HCT116 (cell line): ENCODE measurements at regions not wholly inside any gene's neighbourhood (a gene's known extent, or its start where the extent isn't known, plus 50 kb on each side); places are given as distances from the start of the nearest gene placed in this dataset.

Experiments
- ATAC-seq: fragments of 200-7000 bp; cut with Tn5 transposase; 2 replicates; pipeline ENCODE4 v1.9.1; 2020; ENCODE audit warnings: mild to moderate bottlenecking, moderate library complexity
- BruUV-seq: library from RNA; stranded (reverse); fragments of 400-500 nt; replicated peaks from 2 replicates; lab custom pipeline; 2021; lab: Mats Ljungman, UMichigan
- CTCF ChIA-PET: fragments of 300-600 bp; sonication (Branson Sonifier 250); formaldehyde crosslinking; loops from one replicate; lab custom pipeline; 2021; ENCODE audit warnings: antibody characterized with exemption; lab: Charles Lee
- POLR2A ChIA-PET: fragments of 300-600, 350-600 bp; sonication (Branson Sonifier 250); formaldehyde crosslinking; loops from one replicate; lab custom pipeline; 2021; ENCODE audit warnings: antibody characterized with exemption; lab: Charles Lee
- RAD21 ChIA-PET, 2 experiments: fragments of 300-600 bp; sonication (Branson Sonifier 250); formaldehyde crosslinking; loops; one replicate each; lab custom pipeline; 2023; ENCODE audit warnings: low total read pairs in 2 of 2; ENCODE audit not compliant: uncharacterized antibody in 2 of 2, unreplicated experiment in 2 of 2, low non-redundant PET in 1 of 2; lab: Charles Lee
- DNase-seq: peaks from one replicate; pipeline ENCODE4 v3.0.0-alpha.2; 2010; ENCODE audit warnings: low read depth, low spot score
- H2AFZ ChIP-seq: fragments of 200-600 bp; shearing (Covaris generic), sonication (generic); 2 replicates; pipeline ENCODE4 v1.6.1; 2017; ENCODE audit warnings: low read depth, mixed run types, mixed read lengths, antibody characterized with exemption, low read length; ENCODE audit not compliant: poor library complexity, severe bottlenecking
- H3K27ac ChIP-seq: 2 replicates; pipeline ENCODE4 v1.5.1; 2012; ENCODE audit warnings: low read depth, low read length
- H3K27me3 ChIP-seq: fragments of 200-600 bp; sonication (generic); 2 replicates; pipeline ENCODE4 v1.6.1; 2016; ENCODE audit warnings: mixed run types, low read length, mixed read lengths; ENCODE audit not compliant: insufficient read depth
- H3K36me3 ChIP-seq, 2 experiments: fragments of 200-500 bp in 1 of 2; fragments of 200-600 bp in 1 of 2; sonication (Bioruptor generic) in 1 of 2; sonication (generic) in 1 of 2; 2 replicates each; pipeline versions ENCODE4 v1.5.1 to v1.6.1; 2014 to 2016; ENCODE audit warnings: low read length in 2 of 2, inconsistent platforms in 1 of 2, mixed read lengths in 1 of 2, mixed run types in 1 of 2; ENCODE audit not compliant: insufficient read depth in 2 of 2, control insufficient read depth in 1 of 2
- H3K4me1 ChIP-seq, 2 experiments: fragments of 200-600 bp in 1 of 2; sonication (generic) in 1 of 2; 2 replicates each; pipeline versions ENCODE4 v1.5.1 to v1.6.1; 2012 to 2017; ENCODE audit warnings: low read length in 2 of 2, inconsistent platforms in 1 of 2, mild to moderate bottlenecking in 1 of 2, mixed read lengths in 1 of 2, mixed run types in 1 of 2, moderate library complexity in 1 of 2; ENCODE audit not compliant: insufficient read depth in 2 of 2, control insufficient read depth in 1 of 2
- H3K4me2 ChIP-seq: fragments of 200-600 bp; sonication (generic); 2 replicates; pipeline ENCODE4 v1.6.1; 2017; ENCODE audit warnings: mixed run types, low read length, mixed read lengths
- H3K4me3 ChIP-seq, 2 experiments: fragments of 200-600 bp in 1 of 2; sonication (generic) in 1 of 2; replicated peaks in 1 of 2; 2 replicates each; pipeline ENCODE4 v1.5.1; 2011 to 2016; ENCODE audit warnings: low read length in 2 of 2, control low read depth in 1 of 2, low read depth in 1 of 2, mild to moderate bottlenecking in 1 of 2, mixed read lengths in 1 of 2, mixed run types in 1 of 2
- H3K79me2 ChIP-seq: fragments of 200-600 bp; sonication (generic); 2 replicates; pipeline ENCODE4 v1.6.1; 2017; ENCODE audit warnings: mild to moderate bottlenecking, mixed run types, low read length, moderate library complexity, mixed read lengths; ENCODE audit not compliant: insufficient read depth
- H3K9ac ChIP-seq: fragments of 200-600 bp; sonication (generic); 2 replicates; pipeline ENCODE4 v1.6.1; 2016; ENCODE audit warnings: low read length, mixed read lengths
- H3K9me2 ChIP-seq: fragments of 200-600 bp; sonication (generic), shearing (Covaris generic); 2 replicates; pipeline ENCODE4 v1.6.1; 2017; ENCODE audit warnings: mixed run types, mild to moderate bottlenecking, moderate library complexity; ENCODE audit not compliant: insufficient read depth
- H3K9me3 ChIP-seq, 2 experiments: fragments of 200-500 bp in 1 of 2; fragments of 200-600 bp in 1 of 2; sonication (Bioruptor generic) in 1 of 2; sonication (generic) in 1 of 2; 2 replicates each; pipeline ENCODE4 v1.6.1; 2014 to 2017; ENCODE audit warnings: low read length in 2 of 2, mixed read lengths in 2 of 2, inconsistent platforms in 1 of 2, low read depth in 1 of 2, mild to moderate bottlenecking in 1 of 2, mixed run types in 1 of 2, moderate library complexity in 1 of 2; ENCODE audit not compliant: control insufficient read depth in 1 of 2, insufficient read depth in 1 of 2
- H4K20me1 ChIP-seq: fragments of 200-600 bp; sonication (generic), shearing (Covaris generic); 2 replicates; pipeline ENCODE4 v1.6.1; 2017; ENCODE audit warnings: mixed run types, mild to moderate bottlenecking, moderate library complexity; ENCODE audit not compliant: insufficient read depth
- EGR1 ChIP-seq: IDR thresholded peaks from 2 replicates; pipeline ENCODE4 v1.6.1; 2012; ENCODE audit warnings: low read depth
- ELF1 ChIP-seq: IDR thresholded peaks from 2 replicates; pipeline ENCODE4 v1.6.1; 2012; ENCODE audit warnings: low read depth, borderline replicate concordance
- EZH2 ChIP-seq: fragments of 200-600 bp; sonication (generic); IDR thresholded peaks from 2 replicates; pipeline ENCODE4 v1.6.1; 2017; ENCODE audit warnings: antibody characterized with exemption, mixed run types
- POLR2AphosphoS5 ChIP-seq: IDR thresholded peaks from 2 replicates; pipeline ENCODE4 v1.6.1; 2011; ENCODE audit warnings: mild to moderate bottlenecking, low read depth, low read length, moderate library complexity
- SP1 ChIP-seq: IDR thresholded peaks from 2 replicates; pipeline ENCODE4 v1.6.1; 2012; ENCODE audit warnings: low read depth
- intact Hi-C: fragments of 100-400 bp; cut with micrococcal nuclease; formaldehyde crosslinking; loops from 2 replicates; pipeline ENCODE4 v1.10.0; 2022
- TF ChIP-seq, protein P1 (sequence below): IDR thresholded peaks from 2 replicates; pipeline ENCODE4 v1.6.1; 2012
- TF ChIP-seq, protein P2 (sequence below): IDR thresholded peaks from 2 replicates; pipeline ENCODE4 v1.6.1; 2011; ENCODE audit warnings: mild to moderate bottlenecking, low read length, moderate library complexity; ENCODE audit not compliant: insufficient replicate concordance; ENCODE audit errors: extremely low read depth

DNA sequence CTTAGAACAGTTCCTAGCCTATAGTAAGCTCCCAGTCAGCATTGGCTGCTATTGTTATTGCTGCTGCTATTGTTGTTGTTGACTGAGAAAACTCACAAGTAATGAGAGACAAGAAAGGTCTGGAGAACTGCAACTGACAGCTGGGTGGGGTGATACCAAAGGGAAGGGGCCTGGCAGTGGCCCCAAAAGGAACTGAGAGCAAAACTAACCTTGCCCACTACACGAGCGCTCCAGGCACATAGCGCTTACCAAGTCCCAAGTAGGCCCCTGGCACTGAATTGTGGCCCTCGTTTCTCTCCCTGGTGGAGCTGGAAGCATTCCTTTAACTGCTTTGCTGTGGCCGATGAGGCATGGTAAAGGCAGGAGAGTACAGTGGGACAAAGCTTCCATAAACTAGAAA is 59.7 kb downstream of the KCTD12 start:
- Histone ChIP-seq H3K27me3 (no peaks in the 10 kb centered on the region), H2AFZ (no peak overlapping the region), H3K36me3 (no peaks in the 10 kb centered on the region), H3K9me3 (no peaks in the 10 kb centered on the region), H3K9ac (no peak overlapping the region), H4K20me1 (no peaks in the 10 kb centered on the region), H3K9me2 (no peaks in the 10 kb centered on the region), H3K79me2 (no peaks in the 10 kb centered on the region), H3K4me2 (no peak overlapping the region), H3K27ac (no peak overlapping the region), H3K4me1 (no peaks in the 10 kb centered on the region), H3K4me3 (no peak overlapping the region)
- TF ChIP-seq ELF1 (no peak), EZH2 (no peak), POLR2AphosphoS5 (no peak), SP1 (no peak)
- TF ChIP-seq, protein P1, sequence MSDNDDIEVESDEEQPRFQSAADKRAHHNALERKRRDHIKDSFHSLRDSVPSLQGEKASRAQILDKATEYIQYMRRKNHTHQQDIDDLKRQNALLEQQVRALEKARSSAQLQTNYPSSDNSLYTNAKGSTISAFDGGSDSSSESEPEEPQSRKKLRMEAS, result no peak
- TF ChIP-seq, protein P2, sequence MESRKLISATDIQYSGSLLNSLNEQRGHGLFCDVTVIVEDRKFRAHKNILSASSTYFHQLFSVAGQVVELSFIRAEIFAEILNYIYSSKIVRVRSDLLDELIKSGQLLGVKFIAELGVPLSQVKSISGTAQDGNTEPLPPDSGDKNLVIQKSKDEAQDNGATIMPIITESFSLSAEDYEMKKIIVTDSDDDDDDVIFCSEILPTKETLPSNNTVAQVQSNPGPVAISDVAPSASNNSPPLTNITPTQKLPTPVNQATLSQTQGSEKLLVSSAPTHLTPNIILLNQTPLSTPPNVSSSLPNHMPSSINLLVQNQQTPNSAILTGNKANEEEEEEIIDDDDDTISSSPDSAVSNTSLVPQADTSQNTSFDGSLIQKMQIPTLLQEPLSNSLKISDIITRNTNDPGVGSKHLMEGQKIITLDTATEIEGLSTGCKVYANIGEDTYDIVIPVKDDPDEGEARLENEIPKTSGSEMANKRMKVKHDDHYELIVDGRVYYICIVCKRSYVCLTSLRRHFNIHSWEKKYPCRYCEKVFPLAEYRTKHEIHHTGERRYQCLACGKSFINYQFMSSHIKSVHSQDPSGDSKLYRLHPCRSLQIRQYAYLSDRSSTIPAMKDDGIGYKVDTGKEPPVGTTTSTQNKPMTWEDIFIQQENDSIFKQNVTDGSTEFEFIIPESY, result no peak
- BruUV-seq, result no TSS peak
- intact Hi-C loops, result no loop called here
- ChIA-PET RAD21 (no interaction called here), POLR2A (no interaction called here), CTCF (no interaction called here)
- ATAC-seq (no peak), DNase-seq (no peak)

DNA sequence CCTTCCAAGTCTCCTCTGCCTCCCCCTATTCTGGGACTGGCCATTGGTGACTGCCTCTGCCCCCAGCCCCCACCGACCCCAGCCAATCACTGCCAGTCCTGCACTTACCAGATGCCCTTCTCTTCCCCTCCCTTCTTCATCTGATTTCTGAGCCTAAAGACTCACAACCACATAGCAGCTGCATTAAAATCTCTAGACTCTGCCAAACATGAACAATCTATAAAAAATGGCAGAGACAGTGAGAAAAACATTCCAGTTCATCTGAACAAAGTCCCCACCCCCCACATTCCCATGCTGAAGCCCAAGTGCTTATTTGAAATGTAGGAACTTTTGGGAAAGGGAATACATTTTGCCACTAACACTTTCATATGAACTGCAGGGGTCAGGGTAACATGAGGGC is 60.8 kb downstream of the KCTD12 start:
- TF ChIP-seq EGR1, result no peak
- no peak for ATAC-seq
- CTCF ChIA-PET, result no interaction called here

More for the DNA sequence above, 60.8 kb downstream of the KCTD12 start:
- H3K9me3 ChIP-seq, result no peaks in the 10 kb centered on the region
- no peak overlapping the region for H3K4me3 ChIP-seq
- H3K9me2 ChIP-seq, result no peaks in the 10 kb centered on the region
- no peak overlapping the region for H3K9ac ChIP-seq
- no peak overlapping the region for H2AFZ ChIP-seq
- ChIA-PET POLR2A (no interaction called here), RAD21 (no interaction called here)
- H3K79me2 ChIP-seq, result no peaks in the 10 kb centered on the region
- no peak for DNase-seq
- H3K36me3 ChIP-seq, result no peaks in the 10 kb centered on the region
- no peak overlapping the region for H3K4me2 ChIP-seq
- no peak overlapping the region for H3K27ac ChIP-seq
- BruUV-seq, result no TSS peak
- no peaks in the 10 kb centered on the region for H3K27me3 ChIP-seq
- H4K20me1 ChIP-seq, result no peaks in the 10 kb centered on the region
- intact Hi-C loops, result no loop called here
- no peaks in the 10 kb centered on the region for H3K4me1 ChIP-seq
